HG03095 (cell line): ENCODE measurements at regions not wholly inside any gene's neighbourhood (a gene's known extent, or its start where the extent isn't known, plus 50 kb on each side); places are given as distances from the start of the nearest gene placed in this dataset.

Source experiments
- ATAC-seq: cut with Tn5 transposase; IDR thresholded peaks from one replicate; pipeline ENCODE4 v1.9.1; 2021; ENCODE audit warnings: moderate library complexity; ENCODE audit not compliant: unreplicated experiment

DNA sequence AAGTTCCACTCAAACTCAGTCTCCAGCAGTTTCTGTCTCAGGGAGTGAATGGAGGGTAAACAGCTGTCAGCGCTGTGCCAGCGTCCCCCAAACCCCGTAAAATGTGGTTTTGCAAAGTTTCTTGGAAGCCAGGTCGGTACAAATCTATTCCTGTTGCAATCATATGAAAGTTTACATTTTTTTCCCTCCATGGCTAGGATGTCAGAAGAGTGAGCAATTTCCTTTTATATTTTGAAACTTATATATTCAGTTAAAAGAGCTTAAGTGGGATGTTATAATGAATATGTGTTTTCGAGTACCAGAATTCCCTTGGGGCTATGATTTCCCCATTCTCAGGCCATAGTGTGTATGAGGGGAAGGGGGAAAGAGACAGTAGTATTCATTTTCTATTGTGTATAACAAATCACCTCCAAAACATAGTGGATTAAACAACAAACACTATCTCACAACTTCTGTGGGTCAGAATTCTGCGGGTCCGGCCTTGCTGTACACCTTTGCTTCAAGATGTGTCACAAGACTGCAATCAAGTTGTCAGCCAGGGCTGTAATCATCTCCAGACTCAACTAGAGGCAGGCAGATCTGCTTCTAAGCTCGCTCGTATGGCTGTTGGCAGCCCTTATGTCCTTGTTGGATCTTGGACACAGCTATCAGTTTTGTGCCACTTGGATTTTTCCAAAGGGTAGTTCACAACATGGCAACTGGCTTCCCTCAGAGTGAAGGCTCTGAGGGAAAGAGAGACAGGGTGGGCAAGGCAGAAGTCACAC is 107.4 kb downstream of the SNX18 start:
- no peak for ATAC-seq

DNA sequence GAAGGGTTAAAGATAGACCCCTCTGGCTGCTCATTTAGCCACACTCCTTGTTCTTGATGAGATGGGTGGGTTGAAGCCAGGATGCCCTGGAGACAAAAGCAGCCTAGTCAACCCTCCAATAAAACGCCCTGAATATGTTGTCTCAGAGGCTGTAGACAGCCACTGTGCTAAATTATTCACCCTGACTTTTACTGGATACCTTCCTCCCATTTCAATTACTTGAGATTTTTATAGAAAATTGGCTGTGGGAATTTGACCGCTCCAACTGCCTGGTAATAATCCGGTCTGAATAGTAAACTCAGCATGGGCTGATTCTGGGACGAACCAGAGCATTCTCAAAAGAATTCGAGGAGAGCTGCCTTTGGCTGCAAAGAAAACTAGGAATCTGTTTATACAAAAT is 104.2 kb downstream of the SNX18 start:
- ATAC-seq, result no peak

DNA sequence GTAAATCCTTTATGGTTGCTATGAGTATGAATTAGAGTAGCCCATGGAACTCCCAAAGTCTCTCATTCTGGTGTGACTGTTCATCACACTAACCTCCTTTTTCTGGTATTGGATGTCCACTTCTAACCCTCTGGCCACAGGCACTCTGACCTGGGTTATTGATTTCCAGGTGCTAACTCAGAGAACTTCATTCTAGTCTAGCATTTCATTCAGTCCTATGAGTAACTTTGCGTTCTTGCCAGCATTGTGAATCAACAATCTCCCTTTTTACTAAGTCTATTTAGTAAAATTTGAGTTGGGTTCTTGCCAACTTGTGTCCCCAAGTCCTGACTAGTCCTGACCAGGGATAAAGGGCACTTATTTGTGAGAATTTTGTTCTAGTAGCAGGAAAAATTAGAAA is 103.5 kb downstream of the SNX18 start:
- ATAC-seq, result no peak

DNA sequence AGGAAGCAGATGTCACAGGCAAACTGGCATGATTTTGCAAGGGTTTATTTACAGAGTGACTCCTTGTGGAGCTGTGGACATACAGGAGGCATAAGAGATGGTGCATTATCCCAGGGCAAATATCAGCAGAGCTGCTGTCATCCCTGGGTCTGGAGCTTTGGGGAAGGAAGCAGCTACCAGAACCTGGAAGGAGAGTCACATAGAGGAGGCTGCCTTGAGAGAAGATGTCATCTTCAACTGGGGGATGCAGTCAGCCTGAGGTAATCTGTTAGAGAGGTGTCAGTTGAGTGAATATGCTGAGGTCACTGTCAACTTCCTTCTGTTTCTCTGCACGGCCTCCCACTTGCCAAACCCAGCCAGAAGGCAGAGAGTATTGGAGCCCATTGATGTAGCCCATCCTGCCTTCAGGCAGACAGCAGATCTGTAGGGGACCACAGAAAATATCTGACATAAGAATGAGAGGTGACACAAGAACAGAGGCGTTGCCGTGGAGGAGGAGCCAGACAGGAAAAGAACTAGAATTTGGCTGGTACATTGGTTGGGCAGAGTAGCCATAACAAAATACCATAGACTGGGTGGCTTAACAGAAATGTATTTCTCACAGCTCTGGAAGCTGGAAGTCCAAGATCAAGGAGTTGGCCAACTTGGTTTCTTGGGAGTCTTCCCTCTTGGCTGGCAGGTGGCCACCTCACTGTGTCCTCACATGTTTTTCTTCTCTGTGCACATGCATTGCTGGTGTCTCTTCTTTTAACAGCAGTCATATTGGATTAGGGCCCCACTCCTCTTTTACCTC is 102.8 kb downstream of the SNX18 start:
- ATAC-seq, result no peak

DNA sequence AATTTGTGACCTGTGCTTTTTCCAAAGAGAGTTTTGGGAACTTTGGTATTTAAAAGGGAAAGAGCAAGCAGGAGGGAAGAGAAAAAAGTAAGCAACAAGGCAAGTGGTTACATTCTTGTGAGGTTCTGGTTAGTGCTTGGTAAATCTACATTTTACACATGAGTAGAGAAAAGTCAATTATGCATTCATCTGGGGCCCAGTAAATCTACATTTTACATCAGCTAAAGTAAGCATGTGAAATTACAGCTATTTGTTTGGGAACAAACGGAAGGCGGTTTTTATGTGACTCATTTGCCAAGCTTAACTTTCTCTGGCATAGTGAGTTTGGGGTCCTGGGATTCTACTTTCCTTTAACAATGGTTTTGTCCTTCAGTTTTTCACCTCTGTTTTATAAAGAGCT is 102.2 kb downstream of the SNX18 start:
- no peak for ATAC-seq

DNA sequence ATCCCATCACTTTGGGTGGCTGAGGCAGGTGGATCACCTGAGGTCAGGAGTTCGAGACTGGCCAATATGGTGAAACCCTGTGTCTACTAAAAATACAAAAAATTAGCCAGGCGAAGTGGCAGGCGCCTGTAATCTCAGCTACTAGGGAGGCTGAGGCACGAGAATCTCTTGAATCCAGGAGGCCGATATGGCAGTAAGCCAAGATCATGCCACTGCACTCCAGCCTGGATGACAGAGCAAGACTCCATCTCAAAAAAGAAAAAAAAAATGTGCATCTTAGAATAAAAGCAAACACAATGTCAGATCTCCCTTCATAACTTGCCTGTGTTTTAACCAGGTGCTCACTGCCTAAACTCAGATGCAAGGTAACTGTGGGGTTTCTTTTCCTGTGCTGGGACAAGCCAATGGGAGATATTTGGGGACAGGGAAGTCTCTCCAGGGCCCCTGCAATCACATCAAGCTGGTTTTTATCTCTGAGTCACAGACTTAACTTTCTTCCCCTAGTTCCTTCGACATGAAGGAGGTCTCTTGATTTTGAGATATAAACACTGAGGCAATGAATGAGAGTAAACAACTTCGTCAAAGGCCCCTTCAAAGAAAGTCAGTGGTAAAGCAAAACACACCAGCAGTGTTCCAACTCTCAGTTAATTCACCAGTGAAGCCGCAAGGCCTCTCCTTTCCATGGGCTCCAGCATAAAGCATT is 99.1 kb downstream of the SNX18 start:
- ATAC-seq, result no peak

DNA sequence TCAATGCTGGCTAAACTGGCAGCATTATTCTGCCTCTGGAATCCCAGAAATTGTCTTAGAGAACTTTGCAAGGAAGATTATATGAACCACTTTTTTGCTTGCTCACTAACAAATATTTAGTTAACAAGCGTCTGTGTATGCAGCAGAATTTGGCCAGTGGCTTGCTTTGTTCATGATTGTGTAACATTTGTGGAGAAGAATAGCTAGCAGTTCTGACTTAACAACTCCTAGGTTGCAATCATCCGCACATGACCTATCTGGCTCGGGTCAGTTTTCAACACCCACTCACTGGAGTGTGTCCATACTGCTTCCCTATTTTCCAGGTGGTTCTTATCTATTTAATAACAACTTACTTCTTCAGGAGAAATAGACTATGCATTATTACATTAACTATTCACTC is 98.5 kb downstream of the SNX18 start:
- ATAC-seq, result no peak

DNA sequence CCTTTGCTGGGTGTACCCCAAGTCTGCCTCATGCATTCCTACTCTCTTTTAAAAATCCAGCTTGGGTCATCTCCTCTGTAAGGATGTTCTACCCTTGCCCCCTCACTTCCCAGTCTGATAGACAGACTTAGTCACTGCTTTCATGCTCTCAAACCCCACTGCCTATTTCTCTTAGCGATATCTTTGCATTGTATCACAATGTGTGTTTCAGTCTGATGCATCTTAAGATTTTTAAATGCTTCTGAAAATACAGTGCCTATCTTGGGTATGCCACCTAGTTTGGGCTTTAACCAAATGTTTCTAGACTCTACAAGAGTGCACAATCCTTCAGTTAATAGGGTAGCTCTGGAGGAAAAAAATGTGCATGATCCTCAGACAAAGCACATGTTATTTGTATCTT is 97.8 kb downstream of the SNX18 start:
- ATAC-seq, result no peak

DNA sequence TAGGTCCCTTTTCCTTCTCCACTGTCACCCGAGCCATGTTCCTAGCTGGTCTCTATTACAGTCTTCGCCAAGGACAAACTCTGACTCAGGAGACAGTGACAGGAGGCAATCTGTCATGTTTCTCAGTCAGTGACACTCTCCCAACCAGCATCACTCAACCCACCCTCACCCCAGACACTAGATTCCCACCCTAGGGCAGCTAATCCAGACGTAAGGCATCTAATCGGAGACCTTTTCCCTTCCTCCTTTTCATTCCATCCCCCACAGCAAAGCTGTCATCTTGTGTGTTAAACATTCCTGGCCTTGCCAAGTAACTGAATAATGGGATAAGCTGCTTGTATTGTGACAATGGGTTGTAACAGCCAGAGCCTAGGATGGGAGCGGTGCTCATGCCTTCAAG is 95.2 kb downstream of the SNX18 start:
- ATAC-seq, result no peak

DNA sequence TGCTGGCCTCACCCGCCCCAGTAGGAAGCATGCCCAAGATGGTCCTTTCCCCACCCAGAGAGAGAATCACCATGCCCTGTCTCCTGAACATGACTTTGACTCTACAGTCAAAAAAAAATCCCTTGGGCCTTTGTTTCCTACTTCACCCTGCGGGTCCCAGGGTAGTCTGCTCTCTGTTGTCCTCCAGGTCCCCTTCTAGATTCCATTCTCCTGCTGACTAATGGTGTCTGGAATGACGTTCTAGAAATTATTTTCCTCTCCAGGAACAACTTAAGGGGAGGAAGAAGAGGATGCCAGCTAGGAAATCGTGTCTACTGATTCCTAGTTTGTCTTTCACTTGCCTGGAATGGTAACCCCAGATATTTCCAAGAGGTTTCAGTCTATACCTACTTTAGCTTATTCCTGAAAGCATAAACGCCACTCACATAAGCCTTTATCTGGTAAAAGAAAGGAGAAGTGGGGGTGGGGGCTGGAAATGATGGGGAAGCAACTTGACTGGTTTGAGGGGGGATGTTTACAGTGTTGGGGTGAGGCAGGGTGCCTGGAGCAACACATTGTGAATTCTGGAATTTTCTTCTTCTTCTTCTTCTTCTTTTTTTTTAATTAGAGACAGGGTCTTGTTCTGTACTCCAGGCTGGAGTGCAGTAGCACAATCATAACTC is 93.9 kb downstream of the SNX18 start:
- no peak for ATAC-seq

DNA sequence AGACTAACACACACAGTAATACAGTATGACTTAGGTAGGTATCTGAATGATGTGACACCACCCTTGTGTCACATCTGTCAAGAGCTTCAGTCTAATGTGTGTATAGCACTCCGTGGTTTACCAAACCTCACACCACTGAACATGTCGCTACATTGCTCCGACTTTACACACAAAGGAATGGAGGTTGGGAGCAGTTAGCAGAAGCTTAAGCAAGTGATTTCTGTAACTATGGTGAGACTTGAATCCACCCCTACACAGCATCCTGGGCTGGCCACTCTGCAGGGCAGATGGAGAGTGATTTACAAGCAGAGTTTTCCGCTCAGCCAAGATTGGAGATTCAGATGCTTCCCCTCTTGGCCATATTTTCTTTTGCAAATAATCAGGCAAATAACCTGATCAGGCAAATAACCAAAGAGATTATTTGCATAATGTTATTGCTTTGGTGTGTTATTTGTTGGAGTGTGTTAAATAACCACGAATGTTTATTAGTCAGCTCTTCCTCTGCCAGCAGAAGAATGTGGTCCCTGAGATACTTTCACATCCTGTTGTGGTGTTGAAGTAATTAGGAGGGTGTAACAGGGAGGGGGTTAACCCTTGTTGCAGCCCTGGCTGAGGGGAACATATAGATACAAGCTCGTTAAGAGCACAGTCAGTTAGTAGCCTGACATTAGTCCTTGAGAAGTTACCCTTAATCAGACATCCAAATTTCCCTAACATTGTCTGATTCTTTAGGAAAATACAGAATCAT is 92.8 kb downstream of the SNX18 start:
- peak; percentile 95 for ATAC-seq

DNA sequence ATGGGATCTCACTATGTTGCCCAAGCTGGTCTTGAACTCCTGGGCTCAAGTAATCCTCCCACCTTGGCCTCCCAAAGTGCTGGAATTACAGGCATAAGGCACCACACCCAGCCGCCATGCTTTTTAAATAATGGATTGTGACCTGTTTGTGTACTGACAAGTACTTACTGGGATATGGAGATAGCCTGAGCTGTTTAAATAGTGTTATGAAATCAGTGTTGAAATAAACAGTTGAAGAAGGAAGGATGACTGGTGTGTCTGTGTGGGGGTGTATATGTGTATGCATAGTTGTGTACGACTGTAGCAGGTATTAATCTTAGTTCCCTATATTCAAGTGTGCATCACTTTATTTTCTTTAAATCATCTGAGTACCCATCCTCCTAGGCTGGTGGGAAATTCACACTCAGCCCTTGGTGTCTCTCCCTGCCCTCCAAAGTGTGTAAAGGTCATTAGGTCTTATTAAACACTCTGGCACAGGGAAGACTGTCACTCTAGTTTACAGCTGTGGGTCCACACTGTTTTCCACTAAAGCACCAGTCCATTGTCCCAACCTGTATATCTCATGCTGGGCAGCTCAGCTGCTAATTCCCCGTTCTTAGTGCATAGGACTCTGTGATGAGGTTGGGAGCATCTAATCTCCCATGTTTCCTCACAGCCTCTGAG is 91.0 kb downstream of the SNX18 start:
- no peak for ATAC-seq

DNA sequence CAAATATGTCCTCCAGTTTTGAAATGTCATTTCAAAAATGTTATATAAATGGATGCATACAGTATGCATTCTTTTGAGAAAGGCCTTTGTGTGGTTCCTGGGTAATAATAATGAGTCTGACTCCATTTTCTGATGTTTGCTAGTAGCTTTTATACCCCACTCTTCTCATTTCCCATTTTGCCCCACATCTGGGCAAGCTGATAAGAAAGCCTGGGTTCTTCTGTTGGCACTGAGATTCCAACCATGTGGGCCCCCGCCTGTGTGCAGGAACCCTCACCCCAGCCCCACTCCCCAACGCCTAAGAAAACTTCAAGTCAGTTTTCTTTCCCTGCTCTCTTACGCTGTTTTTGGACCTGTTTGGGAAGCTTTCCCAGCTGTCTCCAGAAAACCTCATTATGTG is 89.4 kb downstream of the SNX18 start:
- no peak for ATAC-seq

DNA sequence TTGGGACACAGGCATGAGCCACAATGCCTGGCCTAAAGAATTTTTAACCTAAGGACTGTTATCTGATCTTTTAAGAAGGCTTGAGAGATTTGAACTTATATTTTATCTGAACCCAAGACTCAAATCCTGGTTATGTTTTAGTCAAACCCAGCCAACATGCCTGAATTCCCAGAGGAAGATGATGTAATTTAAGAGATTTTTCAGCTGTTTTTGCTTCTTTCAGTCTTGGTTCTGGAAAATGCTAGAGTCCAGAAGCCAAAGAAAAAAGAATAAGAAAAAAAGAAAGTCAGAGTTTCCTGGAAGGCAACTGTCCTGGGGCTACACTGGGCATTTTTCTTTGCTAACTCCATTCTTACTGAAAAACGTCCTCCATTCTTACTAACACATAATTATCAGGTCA is 85.8 kb downstream of the SNX18 start:
- ATAC-seq, result no peak

DNA sequence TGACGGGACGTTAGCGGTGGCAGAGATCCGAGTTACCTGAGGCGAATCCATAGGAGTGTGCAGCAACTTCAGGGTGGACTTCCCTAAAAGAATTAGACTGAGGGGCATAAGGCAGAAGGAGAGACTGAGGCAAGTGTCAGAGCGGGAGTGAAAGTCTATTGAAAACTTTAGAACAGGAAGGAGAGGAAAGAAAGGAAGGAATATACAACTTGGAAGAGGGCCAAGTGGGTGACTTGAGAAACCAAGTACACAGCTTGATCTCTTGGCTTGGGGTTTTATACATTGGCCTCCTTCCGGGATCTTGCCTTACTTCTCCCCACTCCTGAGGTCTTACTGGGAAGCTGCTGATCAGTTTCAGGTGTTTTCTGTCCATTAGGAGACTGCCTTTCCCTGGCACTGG is 84.9 kb downstream of the SNX18 start:
- no peak for ATAC-seq

DNA sequence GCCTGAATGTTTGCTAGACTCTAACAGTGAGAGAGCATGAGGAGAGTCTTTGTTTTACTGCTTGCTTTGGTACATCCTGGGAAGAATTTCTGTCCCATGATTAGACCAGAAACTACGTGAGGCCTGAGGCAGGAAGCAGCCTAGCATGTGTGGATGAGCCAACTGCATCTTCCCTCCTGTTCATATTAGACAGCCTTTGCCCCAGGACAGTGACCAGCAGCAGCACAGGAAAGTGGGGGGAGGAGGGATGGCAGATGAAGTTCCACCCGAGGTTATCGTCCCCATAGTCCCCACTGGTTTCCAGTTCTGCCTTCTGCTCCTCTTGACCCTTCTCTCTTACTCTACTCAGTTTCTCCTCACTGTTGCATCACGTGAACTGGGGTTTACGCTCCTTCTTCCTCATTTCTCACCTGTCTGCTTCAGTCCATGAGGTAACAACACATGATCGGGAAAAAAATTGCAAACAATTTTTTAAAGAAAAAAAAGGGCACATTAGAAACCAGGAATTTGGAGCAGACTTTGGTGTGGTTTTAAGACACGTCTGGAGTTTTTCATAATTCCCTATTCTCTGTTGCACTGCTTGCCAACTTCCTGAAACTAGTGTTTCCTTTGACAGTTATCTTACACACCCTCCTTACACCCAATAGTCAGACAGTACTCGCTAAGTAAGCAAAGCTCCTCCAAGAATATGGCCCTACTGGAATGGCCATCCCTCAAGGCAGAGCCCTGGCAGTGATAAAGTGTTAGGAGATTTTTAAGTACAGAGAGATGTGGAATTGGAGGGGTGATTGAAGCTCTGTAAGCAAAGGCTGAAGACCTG is 84.1 kb downstream of the SNX18 start:
- no peak for ATAC-seq
